ENCODE measurements at regions not wholly inside any gene's neighbourhood (a gene's known extent, or its start where the extent isn't known, plus 50 kb on each side); places are given as distances from the start of the nearest gene placed in this dataset.

DNA sequence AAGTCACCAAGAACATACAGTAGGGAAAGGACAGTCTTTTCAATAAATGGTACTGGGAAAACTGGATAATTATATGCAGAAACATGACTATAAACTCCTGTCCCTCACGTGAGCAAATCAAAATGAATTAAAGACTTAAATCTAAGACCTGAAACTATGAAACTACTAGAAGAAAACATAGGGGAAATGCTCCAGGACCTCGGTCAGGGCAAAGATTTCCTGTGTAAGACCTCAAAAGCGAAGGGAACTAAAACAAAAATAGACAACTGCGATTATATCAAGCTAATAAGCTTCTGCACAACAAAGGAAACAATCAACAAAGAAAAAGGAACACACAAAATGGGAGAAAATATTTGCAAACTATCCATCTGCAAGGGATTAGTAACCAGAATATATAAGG is 62.7 kb downstream of the CRYGS start:
- Histone ChIP-seq H3K79me2 (no peaks in the 10 kb centered on the region), H3K4me3 (no peak overlapping the region), H2AFZ (no peak overlapping the region), H3K27ac (no peak overlapping the region), H3K4me2 (no peak overlapping the region), H3K27me3 (no peaks in the 10 kb centered on the region), H3K9me3 (ENCODE audit: low read depth) (no peaks in the 10 kb centered on the region), H3K4me1 (ENCODE audit: insufficient read depth) (no peaks in the 10 kb centered on the region), H4K20me1 (ENCODE audit: insufficient read depth, poor library complexity, severe bottlenecking) (no peaks in the 10 kb centered on the region), H3K9me2 (replicated peaks; ENCODE audit: insufficient read depth) (no peaks in the 10 kb centered on the region), H3K36me3 (replicated peaks; ENCODE audit: insufficient read depth, low read depth) (no peaks in the 10 kb centered on the region)
- WGBS (ENCODE audit: low lambda C conversion rate, missing lambda C conversion rate), result 90% methylated on average over 4 of the region's 4 CpGs
- no peak for DNase-seq (ENCODE audit: low spot score)
- TF ChIP-seq EZH2phosphoT487 (IDR thresholded peaks at IDR 0.05; ENCODE audit: low read depth, severe bottlenecking, unreplicated experiment), result no peak

DNA sequence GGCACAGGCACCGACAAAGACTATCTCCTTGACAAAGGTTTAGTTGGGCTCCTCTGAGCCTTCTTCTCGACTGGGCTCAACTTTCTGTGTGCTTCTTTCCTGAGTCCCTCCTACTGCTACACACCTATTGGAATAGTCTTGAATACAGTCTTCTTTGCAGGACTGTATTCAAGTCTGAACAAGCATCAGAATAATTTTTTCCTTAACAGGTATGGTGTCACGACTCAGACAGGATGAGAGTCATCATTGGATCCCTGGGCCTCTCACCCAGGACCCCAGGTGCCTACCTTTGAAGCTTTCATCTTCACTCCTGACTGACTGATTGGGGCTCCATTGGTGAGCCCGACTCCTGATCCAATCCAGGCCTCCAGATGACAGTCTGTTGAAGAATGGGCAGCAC is 66.3 kb downstream of the CRYGS start:
- no peaks in the 10 kb centered on the region for H3K79me2 ChIP-seq
- H3K4me1 ChIP-seq (ENCODE audit: insufficient read depth), result peaks cover 3% of the 10 kb centered on the region
- H3K4me2 ChIP-seq, result no peak overlapping the region
- H3K27me3 ChIP-seq, result no peaks in the 10 kb centered on the region
- no peaks in the 10 kb centered on the region for H3K9me3 ChIP-seq (ENCODE audit: low read depth)
- TF ChIP-seq, protein P1, sequence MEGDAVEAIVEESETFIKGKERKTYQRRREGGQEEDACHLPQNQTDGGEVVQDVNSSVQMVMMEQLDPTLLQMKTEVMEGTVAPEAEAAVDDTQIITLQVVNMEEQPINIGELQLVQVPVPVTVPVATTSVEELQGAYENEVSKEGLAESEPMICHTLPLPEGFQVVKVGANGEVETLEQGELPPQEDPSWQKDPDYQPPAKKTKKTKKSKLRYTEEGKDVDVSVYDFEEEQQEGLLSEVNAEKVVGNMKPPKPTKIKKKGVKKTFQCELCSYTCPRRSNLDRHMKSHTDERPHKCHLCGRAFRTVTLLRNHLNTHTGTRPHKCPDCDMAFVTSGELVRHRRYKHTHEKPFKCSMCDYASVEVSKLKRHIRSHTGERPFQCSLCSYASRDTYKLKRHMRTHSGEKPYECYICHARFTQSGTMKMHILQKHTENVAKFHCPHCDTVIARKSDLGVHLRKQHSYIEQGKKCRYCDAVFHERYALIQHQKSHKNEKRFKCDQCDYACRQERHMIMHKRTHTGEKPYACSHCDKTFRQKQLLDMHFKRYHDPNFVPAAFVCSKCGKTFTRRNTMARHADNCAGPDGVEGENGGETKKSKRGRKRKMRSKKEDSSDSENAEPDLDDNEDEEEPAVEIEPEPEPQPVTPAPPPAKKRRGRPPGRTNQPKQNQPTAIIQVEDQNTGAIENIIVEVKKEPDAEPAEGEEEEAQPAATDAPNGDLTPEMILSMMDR (IDR thresholded peaks at IDR 0.05; ENCODE audit: poor library complexity), result no peak
- TF ChIP-seq EZH2phosphoT487 (IDR thresholded peaks at IDR 0.05; ENCODE audit: low read depth, severe bottlenecking, unreplicated experiment), result no peak
- no peak for TF ChIP-seq EZH2 (IDR thresholded peaks at IDR 0.05; ENCODE audit: borderline replicate concordance)
- no peaks in the 10 kb centered on the region for H4K20me1 ChIP-seq (ENCODE audit: insufficient read depth, poor library complexity, severe bottlenecking)
- H3K36me3 ChIP-seq (replicated peaks; ENCODE audit: insufficient read depth, low read depth), result no peaks in the 10 kb centered on the region
- H3K27ac ChIP-seq, result no peak overlapping the region
- no peak overlapping the region for H3K4me3 ChIP-seq
- H3K9me2 ChIP-seq (replicated peaks; ENCODE audit: insufficient read depth), result no peaks in the 10 kb centered on the region
- no peak overlapping the region for H2AFZ ChIP-seq
- 74% methylated on average over 4 of the region's 4 CpGs for WGBS (ENCODE audit: low lambda C conversion rate, missing lambda C conversion rate)
- DNase-seq (ENCODE audit: low spot score), result no peak

DNA sequence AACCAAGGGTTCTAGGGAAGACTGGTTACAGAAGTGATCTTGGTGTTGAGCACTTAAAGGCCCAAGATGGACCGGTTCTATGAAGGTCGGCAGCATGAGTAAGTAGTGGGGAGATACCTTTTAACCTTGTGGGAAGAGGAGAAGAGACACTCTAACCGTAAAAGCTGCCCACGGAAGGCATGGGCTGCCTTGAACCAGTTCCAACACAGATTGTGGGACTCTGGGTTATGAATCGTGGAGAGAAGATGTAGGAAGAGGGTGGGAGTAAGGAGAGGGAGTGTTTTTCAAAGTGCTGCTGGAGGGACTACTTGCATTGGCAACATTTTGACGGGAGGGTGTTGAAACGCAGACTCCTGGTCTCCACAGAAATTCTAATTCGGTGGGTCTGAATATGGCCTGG is 67.1 kb downstream of the CRYGS start:
- Histone ChIP-seq H2AFZ (no peak overlapping the region), H3K27me3 (peaks cover 2% of the 10 kb centered on the region), H3K27ac (no peak overlapping the region), H4K20me1 (ENCODE audit: insufficient read depth, poor library complexity, severe bottlenecking) (no peaks in the 10 kb centered on the region), H3K36me3 (replicated peaks; ENCODE audit: insufficient read depth, low read depth) (no peaks in the 10 kb centered on the region), H3K79me2 (no peaks in the 10 kb centered on the region), H3K9me2 (replicated peaks; ENCODE audit: insufficient read depth) (no peaks in the 10 kb centered on the region), H3K4me1 (ENCODE audit: insufficient read depth) (peaks cover 3% of the 10 kb centered on the region), H3K4me3 (no peak overlapping the region), H3K4me2 (no peak overlapping the region), H3K9me3 (ENCODE audit: low read depth) (no peaks in the 10 kb centered on the region)
- no peak for TF ChIP-seq EZH2 (IDR thresholded peaks at IDR 0.05; ENCODE audit: borderline replicate concordance)
- TF ChIP-seq, protein P1 (IDR thresholded peaks at IDR 0.05; ENCODE audit: poor library complexity), result no peak
- 91% methylated on average over 8 of the region's 8 CpGs for WGBS (ENCODE audit: low lambda C conversion rate, missing lambda C conversion rate)
- DNase-seq (ENCODE audit: low spot score), result no peak

DNA sequence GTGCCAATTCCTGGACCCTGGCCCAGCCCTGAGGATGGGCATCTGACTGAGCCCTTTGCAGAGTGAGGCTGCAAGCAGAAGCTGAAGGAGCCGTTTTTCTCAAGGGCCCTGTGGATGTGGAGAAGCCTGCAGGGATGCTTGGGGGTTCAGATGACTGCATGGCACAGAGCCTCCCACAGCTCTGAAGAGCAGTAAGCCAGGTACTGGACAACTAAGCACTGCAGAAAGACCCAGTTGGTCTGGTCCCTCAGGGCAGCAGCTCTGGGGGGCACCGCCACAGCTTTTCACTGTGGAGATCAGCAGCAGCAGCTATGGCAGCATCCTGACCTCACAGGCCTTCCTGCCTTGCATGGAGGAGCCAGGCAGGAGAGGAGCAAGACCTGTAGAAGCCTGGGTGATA is 67.6 kb downstream of the CRYGS start:
- Histone ChIP-seq H3K27me3 (peaks cover 7% of the 10 kb centered on the region), H4K20me1 (ENCODE audit: insufficient read depth, poor library complexity, severe bottlenecking) (no peaks in the 10 kb centered on the region), H3K4me1 (ENCODE audit: insufficient read depth) (peaks cover 3% of the 10 kb centered on the region), H3K4me3 (no peak overlapping the region), H3K79me2 (no peaks in the 10 kb centered on the region), H3K9me3 (ENCODE audit: low read depth) (no peaks in the 10 kb centered on the region), H2AFZ (no peak overlapping the region), H3K9me2 (replicated peaks; ENCODE audit: insufficient read depth) (no peaks in the 10 kb centered on the region), H3K36me3 (replicated peaks; ENCODE audit: insufficient read depth, low read depth) (no peaks in the 10 kb centered on the region), H3K27ac (no peak overlapping the region), H3K4me2 (no peak overlapping the region)
- no peak for DNase-seq (ENCODE audit: low spot score)
- WGBS (ENCODE audit: low lambda C conversion rate, missing lambda C conversion rate), result 95% methylated on average over 2 of the region's 2 CpGs
- TF ChIP-seq EZH2phosphoT487 (IDR thresholded peaks at IDR 0.05; ENCODE audit: low read depth, severe bottlenecking, unreplicated experiment) (no peak), EZH2 (IDR thresholded peaks at IDR 0.05; ENCODE audit: borderline replicate concordance) (no peak)
- TF ChIP-seq, protein P1 (IDR thresholded peaks at IDR 0.05; ENCODE audit: poor library complexity), result no peak

Measured in hepatocyte (in vitro differentiated cells).